GM23248 (cell line): ENCODE measurements at regions not wholly inside any gene's neighbourhood (a gene's known extent, or its start where the extent isn't known, plus 50 kb on each side); places are given as distances from the start of the nearest gene placed in this dataset.

ENCODE experiments used
- DNase-seq: peaks from one replicate; pipeline ENCODE4 v3.0.0-alpha.2; 2015
- H2AFZ ChIP-seq: fragments of 200-600 bp; sonication (generic); 2 replicates; pipeline ENCODE4 v1.6.1; 2016; ENCODE audit warnings: antibody characterized with exemption
- H3F3A ChIP-seq: fragments of 200-600 bp; sonication (generic); 2 replicates; pipeline ENCODE4 v1.6.1; 2016; ENCODE audit warnings: mild to moderate bottlenecking, antibody characterized with exemption, mixed run types; ENCODE audit not compliant: insufficient read depth
- H3K27ac ChIP-seq: fragments of 200-600 bp; sonication (generic); 2 replicates; pipeline ENCODE4 v1.5.1; 2016; ENCODE audit warnings: mild to moderate bottlenecking
- H3K27me3 ChIP-seq: fragments of 200-600 bp; sonication (generic); replicated peaks from 2 replicates; pipeline ENCODE4 v1.6.1; 2016; ENCODE audit warnings: mild to moderate bottlenecking; ENCODE audit not compliant: insufficient read depth
- H3K36me3 ChIP-seq: fragments of 200-600 bp; sonication (generic); 2 replicates; pipeline ENCODE4 v1.6.1; 2016; ENCODE audit warnings: low read depth, mild to moderate bottlenecking
- H3K4me1 ChIP-seq: fragments of 200-600 bp; sonication (generic); 2 replicates; pipeline ENCODE4 v1.6.1; 2016; ENCODE audit warnings: mild to moderate bottlenecking; ENCODE audit not compliant: insufficient read depth
- H3K4me2 ChIP-seq: fragments of 200-600 bp; sonication (generic); one replicate; pipeline ENCODE4 v1.6.1; 2016; ENCODE audit warnings: mild to moderate bottlenecking; ENCODE audit not compliant: unreplicated experiment
- H3K4me3 ChIP-seq: fragments of 200-600 bp; sonication (generic); 2 replicates; pipeline ENCODE4 v1.5.1; 2016; ENCODE audit warnings: mild to moderate bottlenecking
- H3K79me2 ChIP-seq: fragments of 200-600 bp; sonication (generic); 2 replicates; pipeline ENCODE4 v1.6.1; 2016; ENCODE audit warnings: mild to moderate bottlenecking; ENCODE audit not compliant: insufficient read depth
- H3K9ac ChIP-seq: fragments of 200-600 bp; sonication (generic); 2 replicates; pipeline ENCODE4 v1.6.1; 2016; ENCODE audit warnings: mild to moderate bottlenecking
- H3K9me2 ChIP-seq: fragments of 200-600 bp; sonication (generic); 2 replicates; pipeline ENCODE4 v1.6.1; 2016; ENCODE audit warnings: mixed run types, mild to moderate bottlenecking, moderate library complexity; ENCODE audit not compliant: insufficient read depth
- H3K9me3 ChIP-seq: fragments of 200-600 bp; sonication (generic); one replicate; pipeline ENCODE4 v1.6.1; 2017; ENCODE audit warnings: low read depth
- H4K20me1 ChIP-seq: fragments of 200-600 bp; sonication (generic); 2 replicates; pipeline ENCODE4 v1.6.0; 2016; ENCODE audit not compliant: insufficient read depth
- EZH2 ChIP-seq: fragments of 200-600 bp; sonication (generic); IDR thresholded peaks from 2 replicates; pipeline ENCODE4 v1.6.1; 2018; ENCODE audit warnings: antibody characterized with exemption, mild to moderate bottlenecking; ENCODE audit not compliant: insufficient read depth, poor library complexity, severe bottlenecking
- EZH2phosphoT487 ChIP-seq: fragments of 200-600 bp; sonication (generic); IDR thresholded peaks from 2 replicates; pipeline ENCODE4 v1.6.1; 2018; ENCODE audit warnings: antibody characterized with exemption, moderate library complexity, mild to moderate bottlenecking, low read depth; ENCODE audit not compliant: insufficient read depth
- WGBS, 2 experiments: methylation state at CpG; one replicate each; pipeline ENCODE4 v1.1.6; 2015 to 2017; ENCODE audit warnings: low lambda C conversion rate in 2 of 2, low coverage in 1 of 2; ENCODE audit errors: missing lambda C conversion rate in 2 of 2; 5-methylcytosine and 5-hydroxymethylcytosine counted together
- in situ Hi-C: fragments of 300-500 bp; cut with MboI; formaldehyde crosslinking; loops from 2 replicates; pipeline ENCODE4 v1.15.0; 2020

- no peaks in the 10 kb centered on the region for H3K36me3 ChIP-seq
- no peak overlapping the region for H3K27ac ChIP-seq
- no peak overlapping the region for H2AFZ ChIP-seq
- H3K9me3 ChIP-seq, result no peaks in the 10 kb centered on the region
- no peaks in the 10 kb centered on the region for H3K79me2 ChIP-seq
- no peak for DNase-seq
- no peaks in the 10 kb centered on the region for H3K9me2 ChIP-seq
- H3K27me3 ChIP-seq, result no peaks in the 10 kb centered on the region
- H4K20me1 ChIP-seq, result no peaks in the 10 kb centered on the region
- H3K4me3 ChIP-seq, result no peak overlapping the region
- no peak overlapping the region for H3K4me2 ChIP-seq
- no peak for TF ChIP-seq EZH2
- peaks cover 26% of the 10 kb centered on the region for H3F3A ChIP-seq
- no peak overlapping the region for H3K9ac ChIP-seq
- in situ Hi-C loops, result loop anchor here (10.0 kb wide), 1 partner anchor 315 kb away; no protein-coding TSS in a partner anchor
- peaks cover 25% of the 10 kb centered on the region for H3K4me1 ChIP-seq
Observed at GRCh38 chr6:105990151-105990550, 96.0 kb upstream of the PRDM1 start.

- no peaks in the 10 kb centered on the region for H3K27me3 ChIP-seq
- peak overlapping the region; percentile 30 for H3K4me2 ChIP-seq
- H3K9me3 ChIP-seq, result no peaks in the 10 kb centered on the region
- no peak overlapping the region for H2AFZ ChIP-seq
- H3K79me2 ChIP-seq, result no peaks in the 10 kb centered on the region
- H3K9ac ChIP-seq, result no peak overlapping the region
- no peaks in the 10 kb centered on the region for H3K9me2 ChIP-seq
- no peaks in the 10 kb centered on the region for H3K36me3 ChIP-seq
- no peaks in the 10 kb centered on the region for H4K20me1 ChIP-seq
- no peak overlapping the region for H3K4me3 ChIP-seq
- H3K4me1 ChIP-seq, result peaks cover 24% of the 10 kb centered on the region
- no peak for TF ChIP-seq EZH2
- TF ChIP-seq EZH2phosphoT487, result no peak
- 90 to 91% methylated on average over 5 of the region's 5 CpGs for WGBS, 2 experiments
- DNase-seq, result no peak
- H3F3A ChIP-seq, result peaks cover 24% of the 10 kb centered on the region
- no peak overlapping the region; the same call in 1 of the 2 replicates for H3K27ac ChIP-seq
- in situ Hi-C loops, result no loop called here
Observed at GRCh38 chr6:105988812-105989577, 97.1 kb upstream of the PRDM1 start.

GRCh38 chr6:105988321-105988720 lies 97.8 kb upstream of the PRDM1 start:
- DNase-seq, result peak; percentile 55

GRCh38 chr6:105987516-105987915 lies 98.6 kb upstream of the PRDM1 start:
- Histone ChIP-seq H3K9me3 (no peaks in the 10 kb centered on the region), H3K79me2 (no peaks in the 10 kb centered on the region), H4K20me1 (no peaks in the 10 kb centered on the region), H3K4me2 (peak overlapping the region; percentile 1), H3K9ac (no peak overlapping the region), H3K27me3 (no peaks in the 10 kb centered on the region), H3K27ac (peak overlapping the region; percentile 1; the same call in 1 of the 2 replicates), H2AFZ (no peak overlapping the region), H3K9me2 (no peaks in the 10 kb centered on the region), H3K4me1 (peaks cover 24% of the 10 kb centered on the region), H3F3A (peaks cover 24% of the 10 kb centered on the region), H3K4me3 (no peak overlapping the region), H3K36me3 (no peaks in the 10 kb centered on the region)
- TF ChIP-seq EZH2phosphoT487, result no peak
- no peak for TF ChIP-seq EZH2
- in situ Hi-C loops, result no loop called here
- no peak for DNase-seq
- whole genome bisulfite sequencing, 2 experiments, result 60 to 72% methylated on average over 1 of the region's 1 CpG

More at GRCh38 chr6:105988321-105988720, 97.8 kb upstream of the PRDM1 start:
- H3K36me3 ChIP-seq, result no peaks in the 10 kb centered on the region
- peak overlapping the region; percentile 8; the same call in 1 of the 2 replicates for H3K27ac ChIP-seq
- peaks cover 24% of the 10 kb centered on the region for H3F3A ChIP-seq
- H3K4me1 ChIP-seq, result peaks cover 24% of the 10 kb centered on the region
- no peaks in the 10 kb centered on the region for H3K27me3 ChIP-seq
- H2AFZ ChIP-seq, result no peak overlapping the region
- TF ChIP-seq EZH2phosphoT487, result no peak
- no peak for TF ChIP-seq EZH2
- H3K9me3 ChIP-seq, result no peaks in the 10 kb centered on the region
- H3K4me2 ChIP-seq, result peak overlapping the region; percentile 30
- H3K9me2 ChIP-seq, result no peaks in the 10 kb centered on the region
- no peak overlapping the region for H3K9ac ChIP-seq
- in situ Hi-C loops, result no loop called here
- H4K20me1 ChIP-seq, result no peaks in the 10 kb centered on the region
- H3K4me3 ChIP-seq, result no peak overlapping the region
- H3K79me2 ChIP-seq, result no peaks in the 10 kb centered on the region

GRCh38 chr6:105986998-105987397 lies 99.1 kb upstream of the PRDM1 start:
- DNase-seq, result peak; percentile 59
- Histone ChIP-seq H3K4me2 (peak overlapping the region; percentile 1), H3K36me3 (no peaks in the 10 kb centered on the region), H3K4me3 (no peak overlapping the region), H3K79me2 (no peaks in the 10 kb centered on the region), H4K20me1 (no peaks in the 10 kb centered on the region), H3K9ac (no peak overlapping the region), H3K9me2 (no peaks in the 10 kb centered on the region), H3K4me1 (peaks cover 24% of the 10 kb centered on the region), H3K27ac (0 out of 2 replicates have a peak overlapping the region, but pooled peaks have one; percentile 1), H3K27me3 (no peaks in the 10 kb centered on the region), H2AFZ (no peak overlapping the region), H3K9me3 (no peaks in the 10 kb centered on the region), H3F3A (peaks cover 24% of the 10 kb centered on the region)
- in situ Hi-C loops, result no loop called here
- 25 to 31% methylated on average over 1 of the region's 1 CpG for WGBS, 2 experiments
- TF ChIP-seq EZH2 (no peak), EZH2phosphoT487 (no peak)
